ENCODE measurements at regions not wholly inside any gene's neighbourhood (a gene's known extent, or its start where the extent isn't known, plus 50 kb on each side); places are given as distances from the start of the nearest gene placed in this dataset.
"Not testable (repeated sequence)": the region's sequence is repeated elsewhere in the genome, so short reads cannot be mapped to it uniquely, and the experiment has no call there.

GRCh38 chr6:169366258-169366901 is 112.7 kb upstream of the THBS2 start:
- no peaks in the 10 kb centered on the region for H3K9me3 ChIP-seq
- no peaks in the 10 kb centered on the region for H3K27me3 ChIP-seq
- H3K36me3 ChIP-seq = no peaks in the 10 kb centered on the region
- H3K4me3 ChIP-seq = no peak overlapping the region
- TF ChIP-seq, protein P1, sequence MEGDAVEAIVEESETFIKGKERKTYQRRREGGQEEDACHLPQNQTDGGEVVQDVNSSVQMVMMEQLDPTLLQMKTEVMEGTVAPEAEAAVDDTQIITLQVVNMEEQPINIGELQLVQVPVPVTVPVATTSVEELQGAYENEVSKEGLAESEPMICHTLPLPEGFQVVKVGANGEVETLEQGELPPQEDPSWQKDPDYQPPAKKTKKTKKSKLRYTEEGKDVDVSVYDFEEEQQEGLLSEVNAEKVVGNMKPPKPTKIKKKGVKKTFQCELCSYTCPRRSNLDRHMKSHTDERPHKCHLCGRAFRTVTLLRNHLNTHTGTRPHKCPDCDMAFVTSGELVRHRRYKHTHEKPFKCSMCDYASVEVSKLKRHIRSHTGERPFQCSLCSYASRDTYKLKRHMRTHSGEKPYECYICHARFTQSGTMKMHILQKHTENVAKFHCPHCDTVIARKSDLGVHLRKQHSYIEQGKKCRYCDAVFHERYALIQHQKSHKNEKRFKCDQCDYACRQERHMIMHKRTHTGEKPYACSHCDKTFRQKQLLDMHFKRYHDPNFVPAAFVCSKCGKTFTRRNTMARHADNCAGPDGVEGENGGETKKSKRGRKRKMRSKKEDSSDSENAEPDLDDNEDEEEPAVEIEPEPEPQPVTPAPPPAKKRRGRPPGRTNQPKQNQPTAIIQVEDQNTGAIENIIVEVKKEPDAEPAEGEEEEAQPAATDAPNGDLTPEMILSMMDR (IDR thresholded peaks at IDR 0.05) = no peak
- no peak for TF ChIP-seq POLR2A (IDR thresholded peaks at IDR 0.05)
- DNase-seq = no peak
- 89 to 96% methylated on average over 9 to 13 of the region's 13 CpGs for WGBS, 2 donors
- no peak overlapping the region for H3K27ac ChIP-seq
- peaks cover 0 to 15% (median 0%) of the 10 kb centered on the region in 3 donors for H3K4me1 ChIP-seq
- intact Hi-C loops (cut with DNase I) = no loop called here

DNA sequence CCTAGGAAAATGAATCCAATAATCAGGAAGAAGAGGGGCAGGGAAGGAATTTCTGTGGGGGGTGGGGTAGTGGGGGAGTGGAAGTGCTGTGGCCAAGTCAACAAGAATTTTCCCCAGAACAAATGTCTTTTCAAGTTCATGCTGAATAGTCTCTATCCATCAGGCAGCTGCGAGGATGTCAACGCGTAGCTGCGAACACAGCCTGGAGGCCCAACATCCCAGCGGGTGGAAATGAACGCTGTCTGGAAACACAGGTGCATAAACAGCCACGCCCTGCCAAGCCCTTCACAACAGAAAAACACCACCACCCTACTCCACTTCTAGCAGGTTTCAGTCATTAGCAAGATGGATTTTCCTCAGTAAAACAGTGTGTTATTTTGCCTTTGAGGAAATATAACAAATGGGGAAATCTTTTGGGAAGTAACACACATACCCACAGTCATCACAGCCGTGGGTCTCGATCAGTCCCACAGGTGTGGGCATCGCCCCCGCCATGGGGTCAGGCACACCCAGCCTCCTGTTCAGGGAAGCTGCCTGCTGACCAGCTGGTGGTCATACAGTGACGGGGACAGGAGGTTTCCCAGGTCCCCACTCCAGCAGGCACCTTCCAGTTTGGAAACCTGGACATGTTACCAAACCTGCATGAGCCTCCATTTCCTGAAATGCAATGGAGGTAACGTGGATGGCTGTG is 112.1 kb upstream of the THBS2 start:
- DNase-seq = no peak
- 75 to 92% methylated on average over 11 to 12 of the region's 13 CpGs for WGBS, 2 donors
- no peaks in the 10 kb centered on the region for H3K9me3 ChIP-seq
- no peak overlapping the region for H3K27ac ChIP-seq
- TF ChIP-seq, protein P1 (IDR thresholded peaks at IDR 0.05) = no peak
- TF ChIP-seq POLR2A (IDR thresholded peaks at IDR 0.05) = no peak
- H3K27me3 ChIP-seq = no peaks in the 10 kb centered on the region
- peaks cover 0 to 10% (median 0%) of the 10 kb centered on the region in 3 donors for H3K4me1 ChIP-seq
- intact Hi-C loops (cut with DNase I) = no loop called here
- no peaks in the 10 kb centered on the region for H3K36me3 ChIP-seq
- no peak overlapping the region for H3K4me3 ChIP-seq

- WGBS, 2 donors = 64 to 73% methylated on average over 5 to 9 of the region's 9 CpGs
- Histone ChIP-seq H3K9me3 (no peaks in the 10 kb centered on the region), H3K27ac (no peak overlapping the region), H3K4me3 (no peak overlapping the region), H3K36me3 (no peaks in the 10 kb centered on the region), H3K27me3 (no peaks in the 10 kb centered on the region), H3K4me1 (no peaks in the 10 kb centered on the region)
- DNase-seq = no peak
- TF ChIP-seq POLR2A (IDR thresholded peaks at IDR 0.05) = no peak
- TF ChIP-seq, protein P1 (IDR thresholded peaks at IDR 0.05) = no peak
- intact Hi-C loops (cut with DNase I) = no loop called here
These were observed 109.9 kb upstream of the THBS2 start for GRCh38 chr6:169363590-169363989.

DNA sequence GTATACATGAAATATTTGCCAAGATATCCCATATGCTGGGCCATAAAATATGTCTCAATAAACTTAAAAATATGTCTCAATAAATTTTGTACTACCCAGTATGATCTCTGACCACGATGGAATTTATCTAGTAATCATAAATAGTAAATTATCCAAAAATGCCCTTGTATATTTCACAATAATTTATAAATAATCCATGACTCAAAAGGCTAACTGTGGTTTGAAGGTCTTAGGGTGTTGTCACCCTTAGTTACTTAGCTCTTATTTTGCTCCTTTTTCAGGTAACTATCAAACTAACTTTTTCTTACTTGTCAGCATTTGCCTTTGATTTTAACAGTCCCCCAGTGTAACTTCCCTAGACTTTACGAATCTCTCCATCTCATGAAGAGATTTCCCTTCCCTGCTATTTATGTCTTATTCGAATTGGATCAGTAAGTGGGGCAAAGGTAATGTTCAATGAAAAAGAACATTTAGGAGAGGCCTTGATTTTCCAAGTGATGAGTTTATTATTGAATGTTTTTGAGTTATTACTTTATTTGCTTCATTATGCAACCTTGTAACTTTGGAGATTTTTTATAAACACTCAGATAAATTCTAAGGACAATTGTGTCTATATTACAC is 109.0 kb upstream of the THBS2 start:
- Histone ChIP-seq H3K27me3 (no peaks in the 10 kb centered on the region), H3K4me1 (no peaks in the 10 kb centered on the region), H3K4me3 (no peak overlapping the region), H3K27ac (no peak overlapping the region), H3K36me3 (no peaks in the 10 kb centered on the region), H3K9me3 (no peaks in the 10 kb centered on the region)
- no peak for TF ChIP-seq POLR2A (IDR thresholded peaks at IDR 0.05)
- TF ChIP-seq, protein P1 (IDR thresholded peaks at IDR 0.05) = no peak
- 59 to 75% methylated on average over 3 of the region's 3 CpGs for WGBS, 2 donors
- intact Hi-C loops (cut with DNase I) = no loop called here
- DNase-seq = no peak

GRCh38 chr6:169355001-169355400 is 101.4 kb upstream of the THBS2 start:
- 77 to 84% methylated on average over 3 of the region's 3 CpGs for WGBS, 2 donors
- DNase-seq; intact Hi-C loops (cut with DNase I); H3K4me1 ChIP-seq; H3K27ac ChIP-seq; H3K4me3 ChIP-seq; H3K36me3 ChIP-seq; H3K27me3 ChIP-seq: not testable (repeated sequence)
- peaks cover 0 to 14% (median 7%) of the 10 kb centered on the region in 3 donors for H3K9me3 ChIP-seq

Measured in esophagus squamous epithelium (tissue), 5 donors.